Naive thymus-derived CD4-positive, alpha-beta T cell (primary cell): ENCODE measurements at regions not wholly inside any gene's neighbourhood (a gene's known extent, or its start where the extent isn't known, plus 50 kb on each side); places are given as distances from the start of the nearest gene placed in this dataset.

Experiments used
- ATAC-seq: fragments of 150-1000 bp; cut with Tn5 transposase; 2 replicates; pipeline ENCODE4 v1.10.0; 2021; ENCODE audit warnings: mild to moderate bottlenecking, moderate library complexity
- CTCF ChIA-PET: fragments of 350-600 bp; sonication (Branson Sonifier 250); formaldehyde crosslinking; loops from one replicate; lab custom pipeline; 2021; ENCODE audit warnings: antibody characterized with exemption; lab: Charles Lee
- POLR2A ChIA-PET: fragments of 350-600 bp; sonication (Branson Sonifier 250); formaldehyde crosslinking; loops from one replicate; lab custom pipeline; 2021; ENCODE audit warnings: antibody characterized with exemption, inconsistent platforms; lab: Charles Lee
- DNase-seq, 9 donors: peaks; one replicate each; pipeline versions ENCODE4 v3.0.0 to v3.0.0-alpha.2; 2020 to 2022; ENCODE audit warnings: mixed read lengths in 1 of 9
- H3K27ac ChIP-seq: one replicate; pipeline ENCODE4 v1.7.0; 2013; ENCODE audit warnings: mild to moderate bottlenecking, low read depth, low read length, moderate library complexity
- H3K27me3 ChIP-seq, 2 donors: one replicate each; pipeline ENCODE4 v1.7.0; 2013; ENCODE audit warnings: low read length in 2 of 2, mild to moderate bottlenecking in 2 of 2, moderate library complexity in 2 of 2; ENCODE audit not compliant: control insufficient read depth in 2 of 2, insufficient read depth in 2 of 2
- H3K36me3 ChIP-seq, 3 experiments: 1 replicate in 2 of 3; 2 replicates in 1 of 3; pipeline ENCODE4 v1.7.0; 2013; ENCODE audit warnings: low read length in 3 of 3, mild to moderate bottlenecking in 3 of 3, moderate library complexity in 1 of 3; ENCODE audit not compliant: insufficient read depth in 3 of 3, control insufficient read depth in 2 of 3
- H3K4me1 ChIP-seq, 2 donors: one replicate each; pipeline ENCODE4 v1.7.0; 2013; ENCODE audit warnings: low read length in 2 of 2, mild to moderate bottlenecking in 2 of 2, moderate library complexity in 1 of 2; ENCODE audit not compliant: control insufficient read depth in 2 of 2, insufficient read depth in 2 of 2
- H3K4me3 ChIP-seq: 2 replicates; pipeline ENCODE4 v1.7.0; 2013; ENCODE audit warnings: mild to moderate bottlenecking, low read length
- H3K9me3 ChIP-seq, 3 experiments: 1 replicate in 2 of 3; 2 replicates in 1 of 3; pipeline ENCODE4 v1.7.0; 2013; ENCODE audit warnings: low read length in 3 of 3; ENCODE audit not compliant: control insufficient read depth in 2 of 3
- H3K27ac Mint-ChIP-seq, 9 donors: one replicate each; pipeline ENCODE4 v1.8.0; 2020 to 2022; ENCODE audit warnings: mixed read lengths in 9 of 9, mild to moderate bottlenecking in 8 of 9, moderate library complexity in 5 of 9, inconsistent platforms in 2 of 9
- H3K27me3 Mint-ChIP-seq, 5 donors: one replicate each; pipeline ENCODE4 v1.8.0; 2021 to 2022; ENCODE audit warnings: mixed read lengths in 5 of 5, mild to moderate bottlenecking in 1 of 5
- H3K36me3 Mint-ChIP-seq, 5 donors: one replicate each; pipeline ENCODE4 v1.8.0; 2020 to 2022; ENCODE audit warnings: mixed read lengths in 5 of 5, mild to moderate bottlenecking in 3 of 5, inconsistent platforms in 1 of 5
- H3K4me1 Mint-ChIP-seq, 7 donors: one replicate each; pipeline ENCODE4 v1.8.0; 2020 to 2022; ENCODE audit warnings: mixed read lengths in 7 of 7, mild to moderate bottlenecking in 3 of 7, inconsistent platforms in 1 of 7
- H3K4me3 Mint-ChIP-seq, 10 donors: one replicate each; pipeline ENCODE4 v1.8.0; 2020 to 2022; ENCODE audit warnings: mild to moderate bottlenecking in 10 of 10, mixed read lengths in 10 of 10, moderate library complexity in 6 of 10, inconsistent platforms in 2 of 10
- H3K9me3 Mint-ChIP-seq, 11 donors: one replicate each; pipeline ENCODE4 v1.8.0; 2020 to 2022; ENCODE audit warnings: mixed read lengths in 11 of 11, mild to moderate bottlenecking in 4 of 11, inconsistent platforms in 1 of 11, moderate library complexity in 1 of 11
- intact Hi-C, 2 donors: fragments of 100-400 bp; cut with micrococcal nuclease; formaldehyde crosslinking; loops; one replicate each; pipeline ENCODE4 v1.15.1; 2023

GRCh38 chr5:154138701-154139100, 51.8 kb upstream of the GALNT10 start:
- Histone ChIP-seq H3K9me3 (no peaks in the 10 kb centered on the region), H3K36me3 (no peaks in the 10 kb centered on the region), H3K4me3 (no peak overlapping the region), H3K27ac (no peak overlapping the region), H3K27me3 (no peaks in the 10 kb centered on the region), H3K4me1 (no peaks in the 10 kb centered on the region)
- Mint-ChIP-seq H3K4me1 (no peaks in the 10 kb centered on the region), H3K9me3 (no peaks in the 10 kb centered on the region), H3K36me3 (no peaks in the 10 kb centered on the region), H3K4me3 (no peak overlapping the region), H3K27ac (no peak overlapping the region), H3K27me3 (peaks cover 0 to 13% (median 6%) of the 10 kb centered on the region in 5 donors)
- intact Hi-C loops: no loop called here
- CTCF ChIA-PET: no interaction called here
- DNase-seq (no peak), ATAC-seq (no peak)
- POLR2A ChIA-PET: no interaction called here

- intact Hi-C loops: no loop called here
- ChIA-PET POLR2A (no interaction called here), CTCF (interaction anchor here (0.6 kb wide), 1 partner anchor 181 kb away, joined by 3 read pairs; no protein-coding TSS in a partner anchor)
- Histone ChIP-seq H3K27me3 (no peaks in the 10 kb centered on the region), H3K4me3 (no peak overlapping the region), H3K9me3 (no peaks in the 10 kb centered on the region), H3K27ac (no peak overlapping the region), H3K4me1 (no peaks in the 10 kb centered on the region), H3K36me3 (no peaks in the 10 kb centered on the region)
- Mint-ChIP-seq H3K27me3 (peaks cover 0 to 13% (median 12%) of the 10 kb centered on the region in 5 donors), H3K4me3 (no peak overlapping the region), H3K36me3 (no peaks in the 10 kb centered on the region), H3K4me1 (no peaks in the 10 kb centered on the region), H3K27ac (no peak overlapping the region), H3K9me3 (no peaks in the 10 kb centered on the region)
- DNase-seq (no peak), ATAC-seq (no peak)
Measured at GRCh38 chr5:154140381-154140780, 50.2 kb upstream of the GALNT10 start.
